HEK293 (cell line): ENCODE measurements at regions not wholly inside any gene's neighbourhood (a gene's known extent, or its start where the extent isn't known, plus 50 kb on each side); places are given as distances from the start of the nearest gene placed in this dataset.

Experiments used
- CTCF ChIP-seq: fragments of 450-650 bp; formaldehyde crosslinking; IDR thresholded peaks from 2 replicates; pipeline ENCODE4 v1.5.1; 2016; ENCODE audit warnings: missing biosample characterization, missing genetic modification characterization
- MYNN ChIP-seq: fragments of 450-650 bp; formaldehyde crosslinking; IDR thresholded peaks from 2 replicates; pipeline ENCODE4 v1.5.1; 2016; ENCODE audit warnings: missing biosample characterization, missing genetic modification characterization, borderline replicate concordance
- MZF1 ChIP-seq: fragments of 450-650 bp; formaldehyde crosslinking; IDR thresholded peaks from 2 replicates; pipeline ENCODE4 v1.5.1; 2017; ENCODE audit warnings: missing biosample characterization, missing genetic modification characterization, borderline replicate concordance
- YY1 ChIP-seq: fragments of 450-650 bp; formaldehyde crosslinking; IDR thresholded peaks from 2 replicates; pipeline ENCODE4 v1.5.1; 2018; ENCODE audit warnings: missing biosample characterization, missing genetic modification characterization
- ZBTB48 ChIP-seq: fragments of 450-650 bp; formaldehyde crosslinking; IDR thresholded peaks from 2 replicates; pipeline ENCODE4 v1.5.1; 2016; ENCODE audit warnings: missing biosample characterization, missing genetic modification characterization
- ZNF610 ChIP-seq: fragments of 450-650 bp; formaldehyde crosslinking; IDR thresholded peaks from 2 replicates; pipeline ENCODE4 v1.5.1; 2016; ENCODE audit warnings: missing biosample characterization, missing genetic modification characterization, borderline replicate concordance

- no peak for TF ChIP-seq MZF1 (tag by site-specific recombination)
- TF ChIP-seq ZNF610 (tag by site-specific recombination), result no peak
- TF ChIP-seq MYNN (tag by site-specific recombination), result no peak
- no peak for TF ChIP-seq CTCF (tag by site-specific recombination)
- TF ChIP-seq ZBTB48 (tag by site-specific recombination), result no peak
- no peak for TF ChIP-seq YY1
These were observed 293.9 kb upstream of the NPSR1 start for GRCh38 chr7:34364130-34364529.
